Central memory CD8-positive, alpha-beta T cell (primary cell): ENCODE measurements at regions not wholly inside any gene's neighbourhood (a gene's known extent, or its start where the extent isn't known, plus 50 kb on each side); places are given as distances from the start of the nearest gene placed in this dataset.
"Not testable (repeated sequence)": the region's sequence is repeated elsewhere in the genome, so short reads cannot be mapped to it uniquely, and the experiment has no call there.

Source experiments
- ATAC-seq: fragments of 150-1000 bp; cut with Tn5 transposase; replicated peaks from 2 replicates; pipeline ENCODE4 v1.10.0; 2022; ENCODE audit warnings: mild to moderate bottlenecking, moderate FRiP score, moderate number of reproducible peaks; ENCODE audit not compliant: poor library complexity, severe bottlenecking; ENCODE audit errors: extremely low read depth
- DNase-seq, 2 donors: peaks; one replicate each; pipeline ENCODE4 v3.0.0; 2021; ENCODE audit warnings: low spot score in 2 of 2
- H3K27ac Mint-ChIP-seq: one replicate; pipeline ENCODE4 v1.8.0; 2022; ENCODE audit warnings: low read depth, mild to moderate bottlenecking, moderate library complexity, mixed read lengths
- H3K27me3 Mint-ChIP-seq: one replicate; pipeline ENCODE4 v1.8.0; 2022; ENCODE audit warnings: mixed read lengths
- H3K36me3 Mint-ChIP-seq: one replicate; pipeline ENCODE4 v1.8.0; 2022; ENCODE audit warnings: mild to moderate bottlenecking, moderate library complexity, mixed read lengths; ENCODE audit not compliant: insufficient read depth
- H3K4me1 Mint-ChIP-seq: one replicate; pipeline ENCODE4 v1.8.0; 2022; ENCODE audit warnings: mixed read lengths
- H3K4me3 Mint-ChIP-seq: one replicate; pipeline ENCODE4 v1.8.0; 2022; ENCODE audit warnings: mild to moderate bottlenecking, moderate library complexity, mixed read lengths
- H3K9me3 Mint-ChIP-seq: one replicate; pipeline ENCODE4 v1.8.0; 2022; ENCODE audit warnings: mixed read lengths

DNA sequence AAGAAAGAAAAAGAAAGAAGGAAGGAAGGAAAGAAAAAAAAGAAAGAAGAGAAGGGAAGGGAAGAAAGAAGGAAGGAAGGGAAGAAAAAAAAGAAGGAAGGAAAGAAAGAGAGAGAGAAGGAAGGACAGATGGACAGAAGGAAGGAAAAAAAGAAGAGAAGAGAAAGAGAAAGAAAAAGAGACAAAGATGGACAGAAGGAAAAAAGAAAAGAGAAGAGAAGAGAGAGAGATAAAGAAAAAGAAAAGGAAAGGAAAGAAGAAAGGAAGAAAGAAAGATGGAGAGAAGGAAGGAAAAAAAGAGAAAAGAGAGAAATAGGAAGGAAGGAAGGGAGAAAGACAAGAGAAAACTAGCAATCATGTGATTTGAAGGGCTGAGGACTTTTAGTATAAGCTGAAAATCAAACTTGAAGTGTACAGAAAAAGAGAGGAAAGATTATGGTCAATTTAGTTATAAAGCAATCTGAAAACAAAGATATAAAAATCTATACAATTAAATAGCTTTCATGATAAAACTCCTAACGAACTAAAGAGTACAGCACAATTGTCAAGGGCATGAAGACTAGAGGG is 115.3 kb downstream of the LTN1 start:
- Mint-ChIP-seq H3K27ac (peak overlapping the region; percentile 5), H3K36me3 (peaks cover 24% of the 10 kb centered on the region), H3K9me3 (no peaks in the 10 kb centered on the region), H3K27me3 (no peaks in the 10 kb centered on the region), H3K4me3 (no peak overlapping the region), H3K4me1 (no peaks in the 10 kb centered on the region)
- DNase-seq: no peak
- no peak for ATAC-seq

DNA sequence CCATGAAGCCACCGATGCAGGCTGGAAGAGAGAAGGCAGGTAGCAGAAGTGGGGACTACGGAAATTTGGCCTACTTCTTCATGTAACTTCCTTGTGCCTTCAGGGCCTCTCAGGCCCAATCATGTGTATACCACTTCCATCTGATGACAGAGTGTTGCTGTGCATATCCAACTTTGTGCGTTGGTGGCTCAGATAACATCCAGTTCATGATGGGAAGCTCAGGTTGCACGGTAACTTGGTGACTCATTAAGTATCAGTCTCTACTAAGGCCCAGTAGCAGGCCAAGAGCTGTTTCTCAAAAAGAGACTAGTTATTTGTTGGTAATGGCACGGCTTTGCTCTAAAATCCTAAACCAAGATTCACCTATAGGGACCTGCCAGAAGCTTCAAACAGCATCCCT is 117.6 kb downstream of the LTN1 start:
- peaks cover 14% of the 10 kb centered on the region for H3K36me3 Mint-ChIP-seq
- H3K4me1 Mint-ChIP-seq: no peaks in the 10 kb centered on the region
- DNase-seq (no peak), ATAC-seq (no peak)
- no peaks in the 10 kb centered on the region for H3K9me3 Mint-ChIP-seq
- H3K27ac Mint-ChIP-seq: no peak overlapping the region
- no peak overlapping the region for H3K4me3 Mint-ChIP-seq
- no peaks in the 10 kb centered on the region for H3K27me3 Mint-ChIP-seq

DNA sequence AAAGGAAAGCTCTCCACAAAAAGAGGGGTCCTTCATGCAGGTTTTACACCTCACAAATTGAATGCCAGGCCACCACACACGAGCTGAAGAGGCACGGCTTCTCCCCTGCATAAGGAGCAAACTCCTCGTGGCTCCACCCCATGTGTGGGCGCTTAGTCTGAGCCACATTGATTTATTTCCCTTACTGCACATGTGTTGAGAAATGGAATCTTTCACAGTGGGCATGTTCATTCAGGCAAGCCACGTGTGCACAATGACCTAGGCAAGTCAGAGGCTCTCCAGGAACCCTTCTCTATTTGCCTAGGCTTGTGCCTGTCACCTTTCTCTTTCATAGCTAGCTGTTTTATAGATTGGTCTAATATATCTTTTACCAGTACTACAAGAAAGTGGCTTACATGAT is 120.5 kb downstream of the LTN1 start:
- no peak for ATAC-seq
- Mint-ChIP-seq H3K36me3 (peaks cover 14% of the 10 kb centered on the region), H3K9me3 (no peaks in the 10 kb centered on the region), H3K4me3 (no peak overlapping the region), H3K4me1 (no peaks in the 10 kb centered on the region), H3K27me3 (no peaks in the 10 kb centered on the region), H3K27ac (no peak overlapping the region)
- no peak for DNase-seq

DNA sequence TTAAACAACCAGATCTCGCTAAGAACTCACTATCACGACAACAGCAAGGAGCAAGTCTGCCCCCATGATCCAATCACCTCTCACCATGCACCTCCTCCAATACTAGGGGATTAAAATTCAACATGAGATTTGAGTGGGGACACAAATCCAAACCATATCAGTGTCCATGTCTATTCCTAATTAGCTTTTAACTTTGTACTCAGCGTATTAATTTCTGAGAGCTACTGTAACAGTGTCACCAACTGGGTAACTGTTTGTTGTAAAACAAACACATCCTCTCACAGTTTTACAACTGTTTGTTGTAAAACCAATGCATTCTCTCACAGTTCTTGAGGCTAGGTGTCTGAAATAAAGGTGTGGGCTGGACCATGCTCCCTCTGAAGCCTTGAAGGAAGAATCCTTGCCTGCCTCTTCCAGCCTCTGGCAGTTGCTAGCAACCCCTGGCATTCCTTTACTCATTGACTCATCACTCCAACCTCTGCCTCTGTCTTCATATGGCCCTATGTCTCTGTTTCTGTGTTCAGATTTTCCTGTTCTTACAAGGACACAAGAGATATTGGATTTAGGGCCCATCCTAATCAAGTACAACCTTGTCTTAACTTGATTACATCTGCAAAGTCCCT is 121.2 kb downstream of the LTN1 start:
- Mint-ChIP-seq H3K36me3 (peaks cover 14% of the 10 kb centered on the region), H3K27me3 (no peaks in the 10 kb centered on the region), H3K9me3 (no peaks in the 10 kb centered on the region), H3K27ac (peak overlapping the region; percentile 41), H3K4me1 (no peaks in the 10 kb centered on the region), H3K4me3 (no peak overlapping the region)
- DNase-seq (no peak), ATAC-seq (no peak)

DNA sequence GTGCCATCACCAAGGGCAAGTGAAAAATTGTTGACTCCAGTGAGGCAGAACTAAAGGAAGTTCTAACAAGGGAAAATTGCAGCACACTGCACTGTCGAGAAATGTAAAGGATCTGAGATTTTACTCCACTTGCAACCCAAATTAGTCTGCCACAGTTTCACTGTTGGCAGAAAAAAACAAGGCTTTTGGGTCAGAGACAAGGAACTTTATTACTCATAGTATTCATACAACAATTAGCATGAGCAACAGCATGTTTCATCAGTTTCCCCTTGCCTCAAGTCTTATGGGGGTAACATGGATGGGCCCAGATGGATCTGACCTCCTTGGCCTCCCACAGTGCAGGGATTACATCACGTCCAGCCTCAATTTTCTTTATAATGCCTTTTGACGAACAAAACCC is 125.3 kb downstream of the LTN1 start:
- H3K9me3 Mint-ChIP-seq: no peaks in the 10 kb centered on the region
- DNase-seq (no peak), ATAC-seq (no peak)
- H3K36me3 Mint-ChIP-seq: peaks cover 2% of the 10 kb centered on the region
- no peaks in the 10 kb centered on the region for H3K4me1 Mint-ChIP-seq
- no peak overlapping the region for H3K27ac Mint-ChIP-seq
- H3K27me3 Mint-ChIP-seq: no peaks in the 10 kb centered on the region
- H3K4me3 Mint-ChIP-seq: no peak overlapping the region

DNA sequence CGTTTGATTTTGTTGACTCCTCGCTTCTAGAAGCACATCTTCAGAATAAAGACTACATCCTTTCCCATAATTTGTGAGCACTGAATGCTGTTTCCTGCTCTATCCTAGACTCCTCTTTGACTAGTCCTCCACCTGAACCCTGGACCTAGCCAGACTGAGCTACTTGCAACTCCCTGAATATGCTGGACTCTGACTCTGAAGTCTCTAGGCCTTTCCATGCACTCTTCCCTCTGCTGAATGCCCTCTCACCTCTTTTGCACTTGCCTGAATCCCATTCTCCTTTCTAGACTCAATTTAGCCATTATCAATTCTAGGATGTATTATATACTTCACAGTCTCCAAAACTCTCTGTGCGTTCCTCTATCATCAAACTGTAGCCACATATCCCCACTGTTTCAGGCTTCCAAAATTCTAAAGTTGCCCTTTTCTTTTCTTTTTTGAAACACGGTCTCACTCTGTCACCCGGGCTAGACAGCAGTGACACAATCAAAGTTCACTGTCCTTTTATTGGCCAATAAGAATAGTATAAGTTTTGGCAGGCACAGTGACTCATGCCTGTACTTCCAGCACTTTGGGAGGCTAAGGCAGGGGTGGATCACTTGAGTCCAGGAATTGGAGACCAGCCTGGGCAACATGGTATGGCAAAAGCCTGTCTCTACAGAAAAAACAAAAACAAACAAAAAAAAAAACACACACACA is 127.0 kb downstream of the LTN1 start:
- Mint-ChIP-seq H3K36me3 (peaks cover 2% of the 10 kb centered on the region), H3K9me3 (no peaks in the 10 kb centered on the region), H3K27ac (no peak overlapping the region), H3K27me3 (no peaks in the 10 kb centered on the region), H3K4me1 (no peaks in the 10 kb centered on the region), H3K4me3 (no peak overlapping the region)
- ATAC-seq: no peak
- no peak for DNase-seq

DNA sequence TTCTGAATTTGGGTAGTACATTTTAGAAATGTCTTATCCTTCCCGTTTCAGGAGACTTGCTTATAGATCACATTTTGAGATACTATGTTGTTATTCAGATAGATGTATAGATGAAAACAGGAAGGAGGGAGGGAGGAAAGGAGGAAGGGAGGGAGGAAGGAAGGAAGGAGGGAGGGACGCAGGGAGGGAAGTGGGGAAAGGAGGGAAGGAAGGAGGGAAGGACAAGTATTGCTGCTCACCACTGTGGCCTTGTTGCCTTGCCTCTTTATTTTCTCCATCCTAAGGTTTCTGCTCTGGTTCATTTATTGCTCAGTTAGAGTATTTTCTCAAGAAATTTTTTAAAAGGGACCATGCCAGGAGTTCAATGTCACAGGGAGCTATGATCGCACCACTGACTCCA is 134.3 kb downstream of the LTN1 start:
- H3K27me3 Mint-ChIP-seq: no peaks in the 10 kb centered on the region
- no peak overlapping the region for H3K4me3 Mint-ChIP-seq
- DNase-seq: no peak
- ATAC-seq: no peak
- no peak overlapping the region for H3K27ac Mint-ChIP-seq
- H3K4me1 Mint-ChIP-seq: no peaks in the 10 kb centered on the region
- no peaks in the 10 kb centered on the region for H3K9me3 Mint-ChIP-seq
- H3K36me3 Mint-ChIP-seq: no peaks in the 10 kb centered on the region

DNA sequence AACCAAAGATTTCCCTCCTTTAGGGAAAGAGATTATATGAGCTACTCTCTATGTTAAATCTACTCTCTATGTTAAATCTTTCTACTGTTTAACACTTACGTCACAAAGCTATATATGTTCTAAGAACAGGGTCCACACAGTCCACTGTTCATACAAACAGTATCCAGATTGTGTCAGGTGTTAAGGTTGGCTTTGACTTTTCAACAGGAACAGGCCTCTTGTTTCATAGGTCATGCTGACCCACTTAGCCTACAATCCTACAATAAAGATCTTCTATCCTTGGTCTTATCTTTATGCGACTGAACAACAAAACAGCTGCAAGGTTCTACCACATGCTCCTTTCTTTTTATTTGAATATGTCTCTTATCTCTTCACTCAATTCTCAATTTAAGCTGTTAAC is 134.9 kb downstream of the LTN1 start:
- no peaks in the 10 kb centered on the region for H3K27me3 Mint-ChIP-seq
- no peaks in the 10 kb centered on the region for H3K9me3 Mint-ChIP-seq
- ATAC-seq (no peak), DNase-seq (no peak)
- H3K27ac Mint-ChIP-seq: no peak overlapping the region
- H3K4me3 Mint-ChIP-seq: no peak overlapping the region
- no peaks in the 10 kb centered on the region for H3K4me1 Mint-ChIP-seq
- H3K36me3 Mint-ChIP-seq: no peaks in the 10 kb centered on the region

DNA sequence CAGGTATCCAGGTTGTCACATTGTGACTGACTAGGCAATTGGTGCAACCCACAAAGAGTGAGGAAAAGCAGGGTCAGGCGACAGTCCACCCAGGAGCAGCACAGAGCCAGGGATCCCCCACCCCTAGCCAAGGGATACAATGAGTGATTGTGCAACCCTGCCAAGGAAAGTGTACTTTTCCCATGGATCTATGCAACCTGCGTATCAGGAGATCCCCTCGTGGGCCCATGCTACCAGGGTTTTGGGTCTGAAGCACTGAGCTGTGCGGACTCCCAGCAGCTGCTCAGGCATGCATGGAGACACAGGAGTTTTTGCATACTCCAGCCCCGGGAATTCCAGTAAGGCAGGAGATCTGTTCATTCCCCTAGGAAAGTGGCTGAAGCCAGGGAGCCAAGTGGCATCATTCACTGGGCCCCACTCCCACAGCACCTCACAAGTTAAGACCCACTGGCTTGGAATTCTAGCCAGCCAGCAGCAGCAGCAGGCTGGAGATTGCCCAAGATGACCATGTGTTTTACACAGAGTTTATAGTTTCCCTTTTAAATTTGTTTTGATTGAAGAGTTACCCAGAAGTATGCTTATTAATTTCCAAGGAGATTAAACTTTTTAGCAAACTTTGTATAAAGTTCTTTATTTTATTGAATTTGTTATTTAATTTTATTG is 136.0 kb downstream of the LTN1 start:
- H3K4me3 Mint-ChIP-seq: no peak overlapping the region
- DNase-seq (no peak), ATAC-seq (no peak)
- no peaks in the 10 kb centered on the region for H3K36me3 Mint-ChIP-seq
- H3K27ac Mint-ChIP-seq: no peak overlapping the region
- no peaks in the 10 kb centered on the region for H3K9me3 Mint-ChIP-seq
- no peaks in the 10 kb centered on the region for H3K4me1 Mint-ChIP-seq
- H3K27me3 Mint-ChIP-seq: no peaks in the 10 kb centered on the region

DNA sequence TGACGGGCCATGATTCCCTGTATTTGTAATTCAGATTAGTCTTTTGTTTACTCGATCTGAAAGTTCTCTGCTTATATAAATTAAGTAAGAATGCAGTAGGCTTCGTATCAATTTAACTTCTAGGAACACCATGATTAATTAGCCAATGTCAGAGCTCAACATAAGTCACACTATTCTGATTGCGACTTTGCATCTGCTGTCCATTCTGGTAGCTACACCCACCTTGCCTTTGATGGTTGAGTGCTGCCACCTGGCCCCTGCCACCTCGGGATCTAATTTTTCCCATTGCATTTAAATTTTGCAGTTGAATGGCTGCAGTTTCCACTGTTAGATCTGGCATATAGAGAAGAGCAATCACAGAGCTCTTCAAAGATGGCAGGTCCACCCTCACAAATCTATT is 140.0 kb downstream of the LTN1 start:
- Mint-ChIP-seq H3K9me3 (no peaks in the 10 kb centered on the region), H3K27ac (no peak overlapping the region), H3K4me1 (peaks cover 12% of the 10 kb centered on the region), H3K4me3 (no peak overlapping the region), H3K36me3 (no peaks in the 10 kb centered on the region), H3K27me3 (no peaks in the 10 kb centered on the region)
- ATAC-seq: no peak
- no peak for DNase-seq

DNA sequence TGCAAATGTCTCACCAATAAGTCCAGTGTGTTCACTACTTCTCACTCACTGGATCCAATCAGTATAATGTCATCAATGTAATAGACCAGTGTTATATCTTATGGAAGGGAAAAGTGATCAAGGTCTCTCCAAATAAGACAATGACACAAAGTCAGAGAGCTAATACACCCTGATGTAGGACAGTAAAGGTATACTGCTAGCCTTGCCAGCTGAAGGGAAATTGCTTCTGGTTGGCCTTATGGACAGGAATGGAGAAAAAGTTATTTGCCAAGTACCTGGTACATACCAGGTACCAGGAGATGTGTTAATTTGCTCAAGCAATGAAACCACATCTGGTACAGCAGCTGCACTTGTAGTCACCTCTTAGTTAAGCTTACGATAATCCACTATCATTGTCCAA is 141.0 kb downstream of the LTN1 start:
- Mint-ChIP-seq H3K36me3 (no peaks in the 10 kb centered on the region), H3K4me1 (peaks cover 12% of the 10 kb centered on the region), H3K9me3 (no peaks in the 10 kb centered on the region), H3K27ac (no peak overlapping the region), H3K27me3 (no peaks in the 10 kb centered on the region), H3K4me3 (no peak overlapping the region)
- ATAC-seq: no peak
- no peak for DNase-seq

DNA sequence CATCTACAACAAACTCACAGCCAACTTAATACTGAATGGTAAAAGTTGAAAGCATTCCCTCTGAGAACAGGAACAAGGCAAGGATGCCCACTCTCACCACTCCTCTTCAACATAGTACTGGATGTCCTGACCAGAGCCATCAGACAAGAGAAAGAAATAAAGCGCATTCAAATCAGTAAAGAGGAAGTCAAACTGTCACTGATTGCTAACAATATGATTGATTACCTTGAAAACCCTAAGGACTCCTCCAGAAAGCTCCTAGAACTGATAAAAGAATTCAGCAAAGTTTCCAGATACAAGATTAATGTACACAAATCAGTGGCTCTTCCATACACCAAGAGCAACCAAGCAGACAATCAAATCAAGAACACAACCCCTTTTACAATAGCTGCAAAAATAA is 153.4 kb downstream of the LTN1 start:
- DNase-seq, H3K9me3 Mint-ChIP-seq, H3K27me3 Mint-ChIP-seq, H3K27ac Mint-ChIP-seq, ATAC-seq, H3K36me3 Mint-ChIP-seq, H3K4me3 Mint-ChIP-seq: not testable (repeated sequence)
- peaks cover 50% of the 10 kb centered on the region for H3K4me1 Mint-ChIP-seq

DNA sequence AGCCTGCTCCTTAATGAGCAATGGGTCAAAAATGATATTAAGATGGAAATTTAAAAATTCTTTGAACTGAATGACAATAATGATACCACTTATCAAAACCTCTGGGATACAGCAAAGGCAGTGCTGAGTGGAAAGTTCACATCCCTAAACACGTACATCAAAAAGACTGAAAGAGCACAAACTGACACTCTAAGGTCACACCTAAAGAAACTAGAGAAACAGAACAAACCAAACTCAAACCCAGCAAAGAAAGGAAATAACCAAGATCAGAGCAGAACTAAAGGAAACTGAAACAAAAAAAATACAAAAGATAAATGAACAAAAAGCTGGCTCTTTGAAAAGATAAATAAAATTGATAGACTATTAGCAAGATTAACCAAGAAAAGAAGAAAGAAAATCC is 155.3 kb downstream of the LTN1 start:
- not testable (repeated sequence) for H3K27me3 Mint-ChIP-seq, H3K9me3 Mint-ChIP-seq, H3K36me3 Mint-ChIP-seq, DNase-seq
- peaks cover 68% of the 10 kb centered on the region for H3K4me1 Mint-ChIP-seq
- peak; percentile 61 for ATAC-seq
- peak overlapping the region; percentile 83 for H3K4me3 Mint-ChIP-seq
- H3K27ac Mint-ChIP-seq: peak overlapping the region; percentile 89
